ENCODE measurements at regions not wholly inside any gene's neighbourhood (a gene's known extent, or its start where the extent isn't known, plus 50 kb on each side); places are given as distances from the start of the nearest gene placed in this dataset.

DNA sequence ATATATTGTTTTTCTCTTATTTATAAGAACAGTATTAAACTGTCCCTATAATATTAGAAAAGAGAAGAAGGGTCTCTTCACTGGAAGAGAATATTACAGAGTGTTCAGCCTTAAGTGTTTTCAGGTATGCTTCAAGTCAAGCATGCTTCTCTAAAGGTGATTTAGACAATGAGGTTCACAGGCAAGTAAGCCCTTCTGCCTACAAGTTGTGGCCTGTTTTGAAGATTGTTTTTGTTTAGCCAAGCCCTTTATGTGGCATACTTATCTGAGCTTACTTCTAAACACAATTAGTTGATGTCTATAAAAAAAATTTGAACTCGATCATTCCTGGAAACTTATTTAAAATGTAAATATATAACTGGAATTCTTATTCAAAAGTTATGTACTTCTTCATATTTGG is 343.8 kb upstream of the CDH18 start:
- TF ChIP-seq, protein P1, sequence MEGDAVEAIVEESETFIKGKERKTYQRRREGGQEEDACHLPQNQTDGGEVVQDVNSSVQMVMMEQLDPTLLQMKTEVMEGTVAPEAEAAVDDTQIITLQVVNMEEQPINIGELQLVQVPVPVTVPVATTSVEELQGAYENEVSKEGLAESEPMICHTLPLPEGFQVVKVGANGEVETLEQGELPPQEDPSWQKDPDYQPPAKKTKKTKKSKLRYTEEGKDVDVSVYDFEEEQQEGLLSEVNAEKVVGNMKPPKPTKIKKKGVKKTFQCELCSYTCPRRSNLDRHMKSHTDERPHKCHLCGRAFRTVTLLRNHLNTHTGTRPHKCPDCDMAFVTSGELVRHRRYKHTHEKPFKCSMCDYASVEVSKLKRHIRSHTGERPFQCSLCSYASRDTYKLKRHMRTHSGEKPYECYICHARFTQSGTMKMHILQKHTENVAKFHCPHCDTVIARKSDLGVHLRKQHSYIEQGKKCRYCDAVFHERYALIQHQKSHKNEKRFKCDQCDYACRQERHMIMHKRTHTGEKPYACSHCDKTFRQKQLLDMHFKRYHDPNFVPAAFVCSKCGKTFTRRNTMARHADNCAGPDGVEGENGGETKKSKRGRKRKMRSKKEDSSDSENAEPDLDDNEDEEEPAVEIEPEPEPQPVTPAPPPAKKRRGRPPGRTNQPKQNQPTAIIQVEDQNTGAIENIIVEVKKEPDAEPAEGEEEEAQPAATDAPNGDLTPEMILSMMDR (IDR thresholded peaks at IDR 0.05): no peak
- TF ChIP-seq POLR2A (IDR thresholded peaks at IDR 0.05): no peak
